Fibroblast of mammary gland (primary cell): ENCODE measurements at regions not wholly inside any gene's neighbourhood (a gene's known extent, or its start where the extent isn't known, plus 50 kb on each side); places are given as distances from the start of the nearest gene placed in this dataset.

Experiments used
- DNase-seq: peaks from one replicate; pipeline ENCODE4 v3.0.0-alpha.2; 2010; ENCODE audit warnings: low read depth
- H3K4me3 ChIP-seq: 2 replicates; pipeline ENCODE4 v1.5.1; 2011; ENCODE audit warnings: low read depth, mild to moderate bottlenecking, low read length, moderate library complexity; ENCODE audit not compliant: control insufficient read depth
- TF ChIP-seq, protein P1 (sequence below): conservative IDR thresholded peaks from 2 replicates; pipeline ENCODE4 v1.5.1; 2011; ENCODE audit warnings: low read depth, low read length, inconsistent platforms; ENCODE audit not compliant: control insufficient read depth, insufficient read depth

DNA sequence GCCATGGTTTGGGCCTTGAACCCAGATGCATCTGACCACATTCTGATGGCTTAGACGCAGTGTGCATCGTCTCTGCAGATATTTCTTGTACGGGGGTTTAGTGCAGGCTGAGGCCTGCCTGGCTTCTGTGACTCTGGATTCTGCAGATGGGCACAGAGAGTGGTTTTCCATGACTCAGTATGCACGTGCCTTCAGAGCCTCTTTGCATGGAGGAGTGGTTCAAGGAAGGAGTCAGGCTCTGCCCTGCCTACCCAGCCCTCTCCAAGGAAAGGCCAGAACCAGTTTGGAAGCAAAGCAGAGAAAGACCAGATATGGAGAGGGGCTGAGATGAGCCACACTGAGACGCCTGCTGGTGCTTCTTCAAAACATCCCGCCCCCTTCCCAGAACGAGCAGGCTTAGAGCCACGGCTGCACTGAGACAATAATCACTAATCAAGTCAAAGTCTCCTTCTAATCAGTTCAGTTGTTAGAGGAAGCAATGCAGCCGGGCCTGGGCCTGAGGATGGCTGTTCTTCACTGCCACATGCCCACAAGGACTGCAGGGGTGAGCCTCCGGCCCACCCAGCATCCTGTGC is 308.9 kb downstream of the NXPE2 start:
- H3K4me3 ChIP-seq = no peak overlapping the region
- TF ChIP-seq, protein P1, sequence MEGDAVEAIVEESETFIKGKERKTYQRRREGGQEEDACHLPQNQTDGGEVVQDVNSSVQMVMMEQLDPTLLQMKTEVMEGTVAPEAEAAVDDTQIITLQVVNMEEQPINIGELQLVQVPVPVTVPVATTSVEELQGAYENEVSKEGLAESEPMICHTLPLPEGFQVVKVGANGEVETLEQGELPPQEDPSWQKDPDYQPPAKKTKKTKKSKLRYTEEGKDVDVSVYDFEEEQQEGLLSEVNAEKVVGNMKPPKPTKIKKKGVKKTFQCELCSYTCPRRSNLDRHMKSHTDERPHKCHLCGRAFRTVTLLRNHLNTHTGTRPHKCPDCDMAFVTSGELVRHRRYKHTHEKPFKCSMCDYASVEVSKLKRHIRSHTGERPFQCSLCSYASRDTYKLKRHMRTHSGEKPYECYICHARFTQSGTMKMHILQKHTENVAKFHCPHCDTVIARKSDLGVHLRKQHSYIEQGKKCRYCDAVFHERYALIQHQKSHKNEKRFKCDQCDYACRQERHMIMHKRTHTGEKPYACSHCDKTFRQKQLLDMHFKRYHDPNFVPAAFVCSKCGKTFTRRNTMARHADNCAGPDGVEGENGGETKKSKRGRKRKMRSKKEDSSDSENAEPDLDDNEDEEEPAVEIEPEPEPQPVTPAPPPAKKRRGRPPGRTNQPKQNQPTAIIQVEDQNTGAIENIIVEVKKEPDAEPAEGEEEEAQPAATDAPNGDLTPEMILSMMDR = no peak
- no peak for DNase-seq

DNA sequence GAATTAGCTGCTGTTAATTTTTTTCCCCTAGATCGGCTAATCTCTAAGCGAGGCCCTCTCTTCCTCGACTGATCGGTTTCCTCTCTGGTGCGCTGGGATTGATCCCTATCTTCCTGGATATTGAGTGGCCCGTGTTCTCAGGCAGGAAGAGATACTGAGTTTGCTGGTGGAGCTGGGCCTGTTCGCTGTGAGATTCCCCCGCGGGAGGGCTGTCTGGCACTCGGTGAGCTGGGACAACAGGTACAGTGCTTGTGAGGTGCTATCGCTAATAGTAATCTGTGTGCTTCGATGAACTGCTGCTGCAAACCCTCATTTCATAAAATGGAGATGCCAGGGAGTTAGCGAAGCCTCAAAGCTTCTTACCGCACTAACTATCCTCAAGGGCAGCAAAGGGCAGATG is 310.3 kb downstream of the NXPE2 start:
- no peak for DNase-seq
- TF ChIP-seq, protein P1 = no peak
- H3K4me3 ChIP-seq = no peak overlapping the region

DNA sequence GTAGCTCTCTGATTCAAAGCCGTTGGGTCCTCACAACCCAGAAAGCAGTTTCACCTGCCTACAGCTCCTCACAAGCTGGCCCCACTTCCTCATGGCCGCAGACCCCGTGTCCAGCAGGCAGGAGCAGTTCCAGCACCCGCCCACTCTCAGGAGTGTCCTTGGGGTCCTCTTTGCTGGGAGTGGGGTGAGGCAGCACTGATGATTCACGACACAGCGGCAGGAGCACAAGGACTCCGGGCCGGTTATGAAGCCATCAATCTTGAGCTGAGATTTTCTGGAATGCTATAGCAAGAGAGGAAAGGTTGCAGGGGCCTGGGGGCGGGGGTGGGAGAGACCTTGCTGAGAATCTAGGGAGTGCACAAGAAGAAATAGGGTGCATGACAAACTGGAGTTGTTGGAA is 311.2 kb downstream of the NXPE2 start:
- no peak overlapping the region for H3K4me3 ChIP-seq
- DNase-seq = no peak
- TF ChIP-seq, protein P1 = no peak

DNA sequence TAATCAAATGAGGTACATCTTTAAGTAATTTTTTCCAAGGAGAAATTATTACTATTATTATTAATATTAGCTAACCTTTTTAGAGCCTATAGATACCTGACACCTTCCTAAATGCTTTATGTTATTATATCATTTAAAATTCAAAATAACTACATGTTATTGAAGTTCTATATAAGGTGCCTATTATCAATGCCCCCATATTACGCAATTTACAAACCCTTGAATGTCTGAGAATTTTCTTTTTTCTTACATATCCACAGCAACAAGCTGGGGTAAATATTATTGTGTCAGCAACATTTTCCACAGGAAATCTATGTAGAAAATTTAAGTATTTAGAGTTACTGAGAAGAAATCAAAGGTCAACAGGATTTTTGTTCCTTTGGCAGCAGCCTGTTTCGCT is 327.3 kb downstream of the NXPE2 start:
- TF ChIP-seq, protein P1 = no peak
- DNase-seq = no peak

DNA sequence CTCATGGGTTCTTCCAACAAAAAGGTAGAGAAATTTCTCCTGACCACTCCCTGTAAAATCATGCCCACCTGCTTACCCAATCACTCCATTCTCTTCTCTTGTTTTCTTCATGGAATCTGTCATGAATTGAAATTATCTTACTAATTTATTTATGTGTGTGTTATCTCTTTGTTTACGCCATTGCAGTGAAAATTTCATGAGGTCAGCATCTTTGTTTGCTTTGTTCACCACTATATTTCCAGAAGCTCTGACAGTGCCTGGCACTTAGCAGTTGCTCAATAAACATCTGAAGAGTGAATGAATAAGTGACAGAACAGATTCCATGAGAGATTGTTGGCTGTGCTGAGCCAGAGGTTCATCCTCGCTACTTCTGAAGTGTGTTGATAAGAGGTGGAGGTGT is 329.5 kb downstream of the NXPE2 start:
- no peak for DNase-seq
- TF ChIP-seq, protein P1 = no peak
- no peak overlapping the region for H3K4me3 ChIP-seq

More for the DNA sequence above, 327.3 kb downstream of the NXPE2 start:
- H3K4me3 ChIP-seq = no peak overlapping the region

DNA sequence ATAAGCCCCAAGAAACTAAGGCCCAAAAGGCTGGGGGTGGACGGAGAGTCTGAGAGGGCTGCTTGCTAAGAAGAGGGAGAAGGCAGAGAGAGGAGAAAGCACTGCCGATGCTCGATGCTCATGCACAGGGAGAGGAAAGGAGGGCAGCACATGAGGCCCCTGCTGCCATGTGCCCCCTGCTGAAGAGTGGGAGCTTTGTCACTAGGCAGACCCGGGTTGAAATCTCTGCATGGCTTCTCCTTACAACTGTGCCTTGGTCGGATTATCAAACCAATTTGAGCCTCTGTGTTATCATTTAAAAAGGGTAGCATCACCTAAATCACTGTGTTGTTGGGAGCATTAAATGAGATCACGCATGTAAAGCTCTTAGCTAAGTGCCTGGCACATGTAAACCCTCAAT is 330.5 kb downstream of the NXPE2 start:
- H3K4me3 ChIP-seq = no peak overlapping the region
- TF ChIP-seq, protein P1 = no peak
- no peak for DNase-seq

DNA sequence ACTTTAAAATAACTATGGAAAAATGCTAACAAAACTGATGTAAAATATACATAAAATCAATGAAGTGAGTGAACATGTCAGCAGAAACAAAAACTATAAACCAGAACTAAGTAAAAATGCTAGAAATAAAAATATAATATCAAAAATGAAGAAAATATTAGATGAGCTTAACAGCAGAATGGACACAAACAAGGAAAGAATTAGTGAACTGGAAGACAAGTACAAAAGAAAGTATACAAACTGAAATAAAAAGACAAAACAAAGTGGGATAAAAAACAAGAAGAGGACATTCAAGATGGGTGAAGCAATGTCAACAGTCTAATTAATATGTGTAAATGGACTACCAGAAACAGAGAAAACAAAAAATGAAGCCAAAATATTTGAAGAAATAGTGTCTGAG is 339.2 kb downstream of the NXPE2 start:
- TF ChIP-seq, protein P1 = no peak
- no peak overlapping the region for H3K4me3 ChIP-seq
- no peak for DNase-seq
